ENCODE measurements at regions not wholly inside any gene's neighbourhood (a gene's known extent, or its start where the extent isn't known, plus 50 kb on each side); places are given as distances from the start of the nearest gene placed in this dataset.

GRCh38 chr3:31178467-31178866 is 284.0 kb upstream of the GADL1 start:
- no peak for TF ChIP-seq CTCF (IDR thresholded peaks at IDR 0.05; ENCODE audit: extremely low read depth in 1 of 2, insufficient read depth in 1 of 2, low read depth in 1 of 2, low read length in 2 of 2)
- TF ChIP-seq POLR2A (IDR thresholded peaks at IDR 0.05; ENCODE audit: low read depth, low read length): no peak
- TF ChIP-seq MYC (IDR thresholded peaks at IDR 0.05; ENCODE audit: low read depth, low read length): no peak
- no peak for TF ChIP-seq POLR2AphosphoS5 (IDR thresholded peaks at IDR 0.05; ENCODE audit: insufficient read depth, low read depth, low read length)
- no peak for TF ChIP-seq GATA2 (IDR thresholded peaks at IDR 0.05; ENCODE audit: insufficient read depth, insufficient read length, low read depth, low read length)
- TF ChIP-seq EZH2 (IDR thresholded peaks at IDR 0.05; ENCODE audit: borderline replicate concordance, low read depth, low read length, severe bottlenecking): no peak
- TF ChIP-seq, protein P1, sequence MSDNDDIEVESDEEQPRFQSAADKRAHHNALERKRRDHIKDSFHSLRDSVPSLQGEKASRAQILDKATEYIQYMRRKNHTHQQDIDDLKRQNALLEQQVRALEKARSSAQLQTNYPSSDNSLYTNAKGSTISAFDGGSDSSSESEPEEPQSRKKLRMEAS (IDR thresholded peaks at IDR 0.05; ENCODE audit: insufficient read depth, insufficient read length): no peak
- TF ChIP-seq FOS (IDR thresholded peaks at IDR 0.05; ENCODE audit: borderline replicate concordance, insufficient read depth, low read length): no peak

Measured in endothelial cell of umbilical vein (primary cell).